GM20000 (cell line): ENCODE measurements at regions not wholly inside any gene's neighbourhood (a gene's known extent, or its start where the extent isn't known, plus 50 kb on each side); places are given as distances from the start of the nearest gene placed in this dataset.

Source experiments
- DNase-seq: peaks from one replicate; pipeline ENCODE4 v3.0.0; 2012; ENCODE audit warnings: low spot score
- CTCF ChIP-seq: IDR thresholded peaks from 2 replicates; pipeline ENCODE4 v1.5.1; 2012; ENCODE audit warnings: mild to moderate bottlenecking, control low read depth; ENCODE audit errors: extremely low read depth, missing control alignments

- TF ChIP-seq CTCF: no peak
- DNase-seq: no peak
These were observed 58.9 kb upstream of the SEMA3C start for GRCh38 chr7:80977751-80978150.

- DNase-seq: no peak
These were observed 55.8 kb upstream of the SEMA3C start for GRCh38 chr7:80974396-80975358.

GRCh38 chr7:80971225-80971624 lies 52.4 kb upstream of the SEMA3C start:
- TF ChIP-seq CTCF: no peak
- DNase-seq: no peak

More at GRCh38 chr7:80974396-80975358, 55.8 kb upstream of the SEMA3C start:
- no peak for TF ChIP-seq CTCF
